Spleen (tissue), 7 donors: ENCODE measurements at regions not wholly inside any gene's neighbourhood (a gene's known extent, or its start where the extent isn't known, plus 50 kb on each side); places are given as distances from the start of the nearest gene placed in this dataset.

Experiments used
- CTCF ChIP-seq, 11 experiments: fragments of 200-600 bp in 7 of 11; fragments of 450-650 bp in 4 of 11; sonication (generic) in 4 of 11; IDR thresholded peaks in 8 of 11; conservative IDR thresholded peaks in 3 of 11; 1 replicate in 7 of 11; 2 replicates in 4 of 11; pipeline versions ENCODE4 v1.4.0 to v1.8.0; 2016 to 2021; ENCODE audit warnings: antibody characterized with exemption in 11 of 11, inconsistent platforms in 4 of 11, mild to moderate bottlenecking in 1 of 11
- POLR2A ChIP-seq, 3 donors: fragments of 450-650 bp; IDR thresholded peaks; one replicate each; pipeline ENCODE4 v1.5.1; 2017; ENCODE audit warnings: antibody characterized with exemption in 3 of 3, mild to moderate bottlenecking in 1 of 3
- POLR2AphosphoS5 ChIP-seq, 3 donors: sonication (generic); formaldehyde crosslinking; IDR thresholded peaks; one replicate each; pipeline ENCODE4 v1.5.1; 2017; ENCODE audit warnings: antibody characterized with exemption in 3 of 3
- donor health status: DM: no; HTN: no; CAD: no; lungs with moderate emphysema.
- donor health status: DM: no; HTN: no; CAD: no.
- donor health status: DM: no; HTN: no; CAD: no.

GRCh38 chr13:91228108-91228507 is 119.4 kb upstream of the MIR17HG start:
- TF ChIP-seq POLR2AphosphoS5 (IDR thresholded peaks at IDR 0.05): no peak
- no peak for TF ChIP-seq CTCF (IDR thresholded peaks at IDR 0.05 in 8 of 11, conservative IDR thresholded peaks at IDR 0.05 in 3 of 11)
- TF ChIP-seq POLR2A (IDR thresholded peaks at IDR 0.05): no peak
